K562 (cell line): ENCODE measurements at regions not wholly inside any gene's neighbourhood (a gene's known extent, or its start where the extent isn't known, plus 50 kb on each side); places are given as distances from the start of the nearest gene placed in this dataset.

Experiments
- ATAC-seq: fragments of 200-7000 bp; cut with Tn5 transposase; 3 replicates; pipeline ENCODE4 v1.9.1; 2020; ENCODE audit warnings: moderate library complexity
- BruUV-seq: library from RNA; stranded (reverse); fragments of 400-500 nt; replicated peaks from 2 replicates; lab custom pipeline; 2021; lab: Mats Ljungman, UMichigan
- CTCF ChIA-PET: fragments of 300-600 bp; formaldehyde crosslinking; extraction: SDS; loops from one replicate; lab custom pipeline; 2021; ENCODE audit warnings: low intra/inter-chr PET ratio; lab: Yijun Ruan, JAX
- POLR2A ChIA-PET: fragments of 300-600, 350-650 bp; sonication (Branson Sonifier 250); formaldehyde crosslinking; extraction: SDS; loops from one replicate; lab custom pipeline; 2021; ENCODE audit warnings: antibody characterized with exemption, inconsistent platforms; lab: Yijun Ruan, JAX
- DNase-seq, 4 experiments: peaks; one replicate each; pipeline versions ENCODE4 v3.0.0 to v3.0.0-alpha.2; 2011 to 2018; ENCODE audit warnings: low spot score in 3 of 4, mixed read lengths in 3 of 4; ENCODE audit errors: extremely low read depth in 1 of 4
- FAIRE-seq: peaks from 2 replicates; lab custom pipeline; 2011; peaks lifted over from hg19 to GRCh38; lab: Jason Lieb, UNC
- H2AFZ ChIP-seq: 2 replicates; pipeline ENCODE4 v1.6.0; 2011; ENCODE audit warnings: low read depth, low read length, control low read depth, inconsistent platforms
- H3K27ac ChIP-seq: fragments of 200-600 bp; 3 replicates; pipeline ENCODE4 v1.8.0; 2011; ENCODE audit warnings: low read depth, mild to moderate bottlenecking, control low read depth, inconsistent platforms, low read length, moderate library complexity, mixed read lengths; ENCODE audit errors: extremely low read depth
- H3K27me3 ChIP-seq, 2 experiments: fragments of 300-600 bp in 1 of 2; 2 replicates in 1 of 2; 3 replicates in 1 of 2; pipeline versions ENCODE4 v1.6.0 to v1.8.0; 2011; ENCODE audit warnings: inconsistent platforms in 2 of 2, low read length in 2 of 2, mild to moderate bottlenecking in 1 of 2, mixed read lengths in 1 of 2, moderate library complexity in 1 of 2; ENCODE audit not compliant: control insufficient read depth in 2 of 2, insufficient read depth in 2 of 2
- H3K36me3 ChIP-seq: fragments of 300-600 bp; 3 replicates; pipeline ENCODE4 v1.8.0; 2011; ENCODE audit warnings: mild to moderate bottlenecking, low read length, inconsistent platforms; ENCODE audit not compliant: control insufficient read depth, insufficient read depth
- H3K4me1 ChIP-seq, 2 experiments: fragments of 200-600 bp in 1 of 2; replicated peaks in 1 of 2; 2 replicates in 1 of 2; 3 replicates in 1 of 2; pipeline versions ENCODE4 v1.5.1 to v1.8.0; 2011; ENCODE audit warnings: inconsistent platforms in 2 of 2, low read length in 2 of 2, mild to moderate bottlenecking in 1 of 2, mixed read lengths in 1 of 2, moderate library complexity in 1 of 2; ENCODE audit not compliant: control insufficient read depth in 2 of 2, insufficient read depth in 2 of 2
- H3K4me2 ChIP-seq: 2 replicates; pipeline ENCODE4 v1.6.1; 2011; ENCODE audit warnings: low read length, control low read depth, inconsistent platforms, mixed read lengths; ENCODE audit not compliant: insufficient read depth
- H3K4me3 ChIP-seq: fragments of 200-600 bp; sonication (generic), shearing (Covaris generic); 2 replicates; pipeline ENCODE4 v1.5.1; 2016; ENCODE audit warnings: control low read depth, inconsistent platforms
- H3K79me2 ChIP-seq: fragments of 200-600 bp; 3 replicates; pipeline ENCODE4 v1.8.0; 2011; ENCODE audit warnings: low read length, inconsistent platforms; ENCODE audit not compliant: control insufficient read depth, insufficient read depth
- H3K9ac ChIP-seq, 2 experiments: 2 replicates each; pipeline versions ENCODE4 v1.6.0 to v1.6.1; 2011; ENCODE audit warnings: low read depth in 2 of 2, low read length in 2 of 2, control low read depth in 1 of 2, inconsistent platforms in 1 of 2, mild to moderate bottlenecking in 1 of 2, mixed read lengths in 1 of 2; ENCODE audit not compliant: insufficient read depth in 1 of 2
- H3K9me1 ChIP-seq: one replicate; pipeline ENCODE4 v1.6.0; 2011; ENCODE audit warnings: inconsistent platforms, mild to moderate bottlenecking, low read length, moderate library complexity; ENCODE audit not compliant: control insufficient read depth, insufficient read depth
- H3K9me3 ChIP-seq: replicated peaks from 2 replicates; pipeline ENCODE4 v1.5.1; 2011; ENCODE audit warnings: low read depth, low read length, inconsistent platforms; ENCODE audit not compliant: control insufficient read depth, insufficient read depth
- H4K20me1 ChIP-seq: replicated peaks from 2 replicates; pipeline ENCODE4 v1.6.1; 2011; ENCODE audit warnings: low read length, inconsistent platforms, mixed read lengths; ENCODE audit not compliant: control insufficient read depth, insufficient read depth
- FOXM1 ChIP-seq, 2 experiments: fragments of 450-650 bp in 1 of 2; sonication (generic) in 1 of 2; formaldehyde crosslinking in 1 of 2; IDR thresholded peaks; 2 replicates each; pipeline versions ENCODE4 v1.6.1 to v1.9.0; 2017 to 2022; ENCODE audit warnings: low read depth in 2 of 2, mild to moderate bottlenecking in 2 of 2, missing genetic modification reagents in 1 of 2, moderate library complexity in 1 of 2
- FUS ChIP-seq: fragments of 200-400 bp; formaldehyde crosslinking; optimal IDR thresholded peaks from 2 replicates; pipeline ENCODE3; 2017; ENCODE audit warnings: low read depth, low read length
- GABPB1 ChIP-seq: sonication (generic); formaldehyde crosslinking; IDR thresholded peaks from 2 replicates; pipeline ENCODE4 v1.8.0; 2022; ENCODE audit warnings: mild to moderate bottlenecking, missing genetic modification reagents
- L3MBTL2 ChIP-seq: fragments of 450-650 bp; IDR thresholded peaks from 2 replicates; pipeline ENCODE4 v1.6.1; 2016; ENCODE audit warnings: mild to moderate bottlenecking, moderate library complexity
- LEF1 ChIP-seq: fragments of 450-650 bp; IDR thresholded peaks from 2 replicates; pipeline ENCODE4 v1.6.1; 2016; ENCODE audit warnings: mild to moderate bottlenecking
- MEF2A ChIP-seq: IDR thresholded peaks from 2 replicates; pipeline ENCODE4 v1.6.1; 2011; ENCODE audit warnings: low read depth, mild to moderate bottlenecking, low read length, moderate library complexity; ENCODE audit not compliant: control insufficient read depth
- NUFIP1 ChIP-seq: fragments of 450-650 bp; IDR thresholded peaks from 2 replicates; pipeline ENCODE4 v1.6.1; 2018; ENCODE audit not compliant: partially characterized antibody
- POLR2A ChIP-seq: fragments of 450-650 bp; conservative IDR thresholded peaks from 2 replicates; pipeline ENCODE4 v1.6.1; 2016
- SMAD1 ChIP-seq: fragments of 150-350 bp; IDR thresholded peaks from 2 replicates; pipeline ENCODE4 v1.6.1; 2014; ENCODE audit warnings: low read length, low read depth; ENCODE audit not compliant: partially characterized antibody
- ZKSCAN3 ChIP-seq: fragments of 250-450 bp; sonication (Bioruptor Pico); IDR thresholded peaks from 2 replicates; pipeline ENCODE4 v1.4.0; 2020
- ZNF57 ChIP-seq: fragments of 450-650 bp; formaldehyde crosslinking; IDR thresholded peaks from 2 replicates; pipeline ENCODE4 v1.4.0; 2020; ENCODE audit warnings: mild to moderate bottlenecking, moderate library complexity
- WGBS: fragments of 100-300 bp; shearing (Covaris generic); methylation state at CpG from one replicate; pipeline ENCODE4 v1.1.6; 2016; ENCODE audit warnings: low coverage, mixed read lengths; ENCODE audit not compliant: insufficient coverage; ENCODE audit errors: missing lambda C conversion rate; 5-methylcytosine and 5-hydroxymethylcytosine counted together
- in situ Hi-C: fragments of 300-500 bp; cut with MboI; formaldehyde crosslinking; loops from 4 replicates; pipeline ENCODE4 v1.15.0; 2018; ENCODE audit warnings: inconsistent platforms, mixed read lengths
- intact Hi-C: fragments of 100-400 bp; cut with micrococcal nuclease; formaldehyde crosslinking; loops from 2 replicates; pipeline ENCODE4 v1.14.2; 2022
- TF ChIP-seq, protein P1 (sequence below): sonication (generic); formaldehyde crosslinking; IDR thresholded peaks from 2 replicates; pipeline ENCODE4 v1.8.0; 2022; ENCODE audit warnings: mild to moderate bottlenecking, missing genetic modification reagents
- TF ChIP-seq, protein P2 (sequence below): fragments of 450-650 bp; IDR thresholded peaks from 2 replicates; pipeline ENCODE4 v1.6.1; 2017; ENCODE audit warnings: mild to moderate bottlenecking, moderate library complexity
- TF ChIP-seq, protein P3 (sequence below): IDR thresholded peaks from 2 replicates; pipeline ENCODE4 v1.6.1; 2011; ENCODE audit not compliant: insufficient read length; ENCODE audit errors: extremely low read depth

GRCh38 chr21:35838987-35839763 is 221.2 kb downstream of the SETD4 start:
- no peaks in the 10 kb centered on the region for H3K4me1 ChIP-seq
- H3K9me3 ChIP-seq, result no peaks in the 10 kb centered on the region
- no peaks in the 10 kb centered on the region for H4K20me1 ChIP-seq
- H3K4me3 ChIP-seq, result no peak overlapping the region
- ChIA-PET CTCF (interaction anchor here (0.8 to 2.1 kb wide), 2 partner anchors 1094 to 1146 kb away, joined by 3 to 12 read pairs; no protein-coding TSS in a partner anchor), POLR2A (interaction anchor here (1.2 to 1.3 kb wide), 2 partner anchors 42 to 1094 kb away, joined by 3 read pairs; no protein-coding TSS in a partner anchor)
- no peak overlapping the region for H2AFZ ChIP-seq
- H3K4me2 ChIP-seq, result no peak overlapping the region
- no peaks in the 10 kb centered on the region for H3K27me3 ChIP-seq
- BruUV-seq, result no TSS peak
- DNase-seq (no peak), FAIRE-seq (no peak), ATAC-seq (no peak)
- H3K9me1 ChIP-seq, result no peaks in the 10 kb centered on the region
- TF ChIP-seq, protein P1, sequence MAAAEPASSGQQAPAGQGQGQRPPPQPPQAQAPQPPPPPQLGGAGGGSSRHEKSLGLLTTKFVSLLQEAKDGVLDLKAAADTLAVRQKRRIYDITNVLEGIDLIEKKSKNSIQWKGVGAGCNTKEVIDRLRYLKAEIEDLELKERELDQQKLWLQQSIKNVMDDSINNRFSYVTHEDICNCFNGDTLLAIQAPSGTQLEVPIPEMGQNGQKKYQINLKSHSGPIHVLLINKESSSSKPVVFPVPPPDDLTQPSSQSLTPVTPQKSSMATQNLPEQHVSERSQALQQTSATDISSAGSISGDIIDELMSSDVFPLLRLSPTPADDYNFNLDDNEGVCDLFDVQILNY (CRISPR knock-in tag), result no peak
- TF ChIP-seq MEF2A, result 0 out of 2 replicates have a peak, but pooled peaks have one; percentile 25
- in situ Hi-C loops, result no loop called here
- no peak overlapping the region for H3K27ac ChIP-seq
- under 1% methylated on average over 7 of the region's 7 CpGs for WGBS
- H3K9ac ChIP-seq, result no peak overlapping the region
- no peaks in the 10 kb centered on the region for H3K36me3 ChIP-seq
- intact Hi-C loops, result no loop called here
- H3K79me2 ChIP-seq, result no peaks in the 10 kb centered on the region

GRCh38 chr21:35838350-35838749 is 222.0 kb downstream of the SETD4 start:
- DNase-seq, result no peak
- in situ Hi-C loops (no loop called here), intact Hi-C loops (no loop called here)
- Histone ChIP-seq H3K79me2 (no peaks in the 10 kb centered on the region), H3K9me3 (no peaks in the 10 kb centered on the region), H3K9me1 (no peaks in the 10 kb centered on the region), H4K20me1 (no peaks in the 10 kb centered on the region), H3K4me3 (no peak overlapping the region), H3K27me3 (no peaks in the 10 kb centered on the region), H3K4me1 (no peaks in the 10 kb centered on the region), H3K27ac (no peak overlapping the region), H3K9ac (no peak overlapping the region), H3K36me3 (no peaks in the 10 kb centered on the region), H2AFZ (no peak overlapping the region), H3K4me2 (no peak overlapping the region)
- WGBS, result 0% methylated on average over 1 of the region's 1 CpG
- no TSS peak for BruUV-seq
- ChIA-PET CTCF (no interaction called here), POLR2A (no interaction called here)
- ATAC-seq, result no peak
- no peak for FAIRE-seq
- TF ChIP-seq, protein P2, sequence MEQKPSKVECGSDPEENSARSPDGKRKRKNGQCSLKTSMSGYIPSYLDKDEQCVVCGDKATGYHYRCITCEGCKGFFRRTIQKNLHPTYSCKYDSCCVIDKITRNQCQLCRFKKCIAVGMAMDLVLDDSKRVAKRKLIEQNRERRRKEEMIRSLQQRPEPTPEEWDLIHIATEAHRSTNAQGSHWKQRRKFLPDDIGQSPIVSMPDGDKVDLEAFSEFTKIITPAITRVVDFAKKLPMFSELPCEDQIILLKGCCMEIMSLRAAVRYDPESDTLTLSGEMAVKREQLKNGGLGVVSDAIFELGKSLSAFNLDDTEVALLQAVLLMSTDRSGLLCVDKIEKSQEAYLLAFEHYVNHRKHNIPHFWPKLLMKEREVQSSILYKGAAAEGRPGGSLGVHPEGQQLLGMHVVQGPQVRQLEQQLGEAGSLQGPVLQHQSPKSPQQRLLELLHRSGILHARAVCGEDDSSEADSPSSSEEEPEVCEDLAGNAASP, result no peak
- no peak for TF ChIP-seq ZKSCAN3 (CRISPR knock-in tag)
- TF ChIP-seq ZNF57 (CRISPR knock-in tag), result no peak
- no peak for TF ChIP-seq LEF1
- TF ChIP-seq GABPB1 (CRISPR knock-in tag), result no peak
- no peak for TF ChIP-seq FUS
- TF ChIP-seq POLR2A, result no peak
- no peak for TF ChIP-seq NUFIP1
- TF ChIP-seq SMAD1, result no peak
- TF ChIP-seq, protein P3, sequence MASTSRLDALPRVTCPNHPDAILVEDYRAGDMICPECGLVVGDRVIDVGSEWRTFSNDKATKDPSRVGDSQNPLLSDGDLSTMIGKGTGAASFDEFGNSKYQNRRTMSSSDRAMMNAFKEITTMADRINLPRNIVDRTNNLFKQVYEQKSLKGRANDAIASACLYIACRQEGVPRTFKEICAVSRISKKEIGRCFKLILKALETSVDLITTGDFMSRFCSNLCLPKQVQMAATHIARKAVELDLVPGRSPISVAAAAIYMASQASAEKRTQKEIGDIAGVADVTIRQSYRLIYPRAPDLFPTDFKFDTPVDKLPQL, result no peak
- TF ChIP-seq FOXM1 (IDR thresholded peaks at IDR 0.05; ENCODE audit: low read depth), result no peak
- no peak for TF ChIP-seq FOXM1 (CRISPR knock-in tag; IDR thresholded peaks at IDR 0.05; ENCODE audit: low read depth)
- no peak for TF ChIP-seq L3MBTL2
